OCI-LY1 (cell line): ENCODE measurements at regions not wholly inside any gene's neighbourhood (a gene's known extent, or its start where the extent isn't known, plus 50 kb on each side); places are given as distances from the start of the nearest gene placed in this dataset.

Experiments used
- H2AFZ ChIP-seq: fragments of 200-600 bp; sonication (generic), shearing (Covaris generic); 2 replicates; pipeline ENCODE4 v1.6.0; 2014; ENCODE audit warnings: antibody characterized with exemption, mild to moderate bottlenecking, low read length
- H3F3A ChIP-seq: fragments of 200-600 bp; sonication (generic), shearing (Covaris generic); 2 replicates; pipeline ENCODE4 v1.6.0; 2014; ENCODE audit warnings: mild to moderate bottlenecking, antibody characterized with exemption, low read length, moderate library complexity; ENCODE audit not compliant: insufficient read depth
- H3K27ac ChIP-seq: fragments of 200-600 bp; sonication (generic); 2 replicates; pipeline ENCODE4 v1.5.1; 2014; ENCODE audit warnings: low read length, mixed run types, mild to moderate bottlenecking, low read depth; ENCODE audit not compliant: poor library complexity, severe bottlenecking
- H3K27me3 ChIP-seq: fragments of 200-600 bp; sonication (generic); 2 replicates; pipeline ENCODE4 v1.6.0; 2014; ENCODE audit warnings: antibody characterized with exemption, mild to moderate bottlenecking, low read length, moderate library complexity; ENCODE audit not compliant: insufficient read depth
- H3K36me3 ChIP-seq: fragments of 200-600 bp; sonication (generic); 2 replicates; pipeline ENCODE4 v1.6.1; 2014; ENCODE audit warnings: mild to moderate bottlenecking, antibody characterized with exemption, low read length, moderate library complexity, mixed read lengths; ENCODE audit not compliant: insufficient read depth
- H3K4me1 ChIP-seq: fragments of 200-600 bp; sonication (generic); 2 replicates; pipeline ENCODE4 v1.5.1; 2014; ENCODE audit warnings: mild to moderate bottlenecking, low read length, moderate library complexity; ENCODE audit not compliant: insufficient read depth, severe bottlenecking
- H3K4me2 ChIP-seq: fragments of 200-600 bp; sonication (generic), shearing (Covaris generic); 2 replicates; pipeline ENCODE4 v1.6.1; 2014; ENCODE audit warnings: low read length
- H3K4me3 ChIP-seq: fragments of 200-600 bp; sonication (generic); 2 replicates; pipeline ENCODE4 v1.5.1; 2014; ENCODE audit warnings: low read length, low read depth, mild to moderate bottlenecking, mixed read lengths; ENCODE audit not compliant: poor library complexity, severe bottlenecking
- H3K79me2 ChIP-seq: fragments of 200-600 bp; shearing (Covaris generic); 2 replicates; pipeline ENCODE4 v1.6.1; 2016; ENCODE audit warnings: mixed run types, low read length, mixed read lengths; ENCODE audit not compliant: insufficient read depth
- H3K9ac ChIP-seq: fragments of 200-600 bp; sonication (generic), shearing (Covaris generic); 2 replicates; pipeline ENCODE4 v1.6.1; 2014; ENCODE audit warnings: mild to moderate bottlenecking, low read length, mixed read lengths
- H3K9me2 ChIP-seq: fragments of 200-600 bp; sonication (generic), shearing (Covaris generic); 2 replicates; pipeline ENCODE4 v1.6.1; 2014; ENCODE audit warnings: low read depth, mild to moderate bottlenecking, low read length, mixed read lengths
- H3K9me3 ChIP-seq: fragments of 200-600 bp; shearing (Covaris generic); 2 replicates; pipeline ENCODE4 v1.6.1; 2014; ENCODE audit warnings: low read length, mixed read lengths
- H4K20me1 ChIP-seq: fragments of 200-600 bp; sonication (generic), shearing (Covaris generic); 2 replicates; pipeline ENCODE4 v1.6.0; 2016; ENCODE audit warnings: mild to moderate bottlenecking, low read length; ENCODE audit not compliant: insufficient read depth
- EZH2 ChIP-seq: fragments of 200-600 bp; sonication (generic), shearing (Covaris generic); IDR thresholded peaks from 2 replicates; pipeline ENCODE4 v1.8.0; 2017; ENCODE audit warnings: borderline replicate concordance, mixed run types, mild to moderate bottlenecking, antibody characterized with exemption, low read length, moderate library complexity, mixed read lengths
- TF ChIP-seq, protein P1 (sequence below): fragments of 200-600 bp; sonication (generic), shearing (Covaris generic); IDR thresholded peaks from 2 replicates; pipeline ENCODE4 v1.5.1; 2017; ENCODE audit warnings: mild to moderate bottlenecking, antibody characterized with exemption, low read length, moderate library complexity, mixed read lengths

DNA sequence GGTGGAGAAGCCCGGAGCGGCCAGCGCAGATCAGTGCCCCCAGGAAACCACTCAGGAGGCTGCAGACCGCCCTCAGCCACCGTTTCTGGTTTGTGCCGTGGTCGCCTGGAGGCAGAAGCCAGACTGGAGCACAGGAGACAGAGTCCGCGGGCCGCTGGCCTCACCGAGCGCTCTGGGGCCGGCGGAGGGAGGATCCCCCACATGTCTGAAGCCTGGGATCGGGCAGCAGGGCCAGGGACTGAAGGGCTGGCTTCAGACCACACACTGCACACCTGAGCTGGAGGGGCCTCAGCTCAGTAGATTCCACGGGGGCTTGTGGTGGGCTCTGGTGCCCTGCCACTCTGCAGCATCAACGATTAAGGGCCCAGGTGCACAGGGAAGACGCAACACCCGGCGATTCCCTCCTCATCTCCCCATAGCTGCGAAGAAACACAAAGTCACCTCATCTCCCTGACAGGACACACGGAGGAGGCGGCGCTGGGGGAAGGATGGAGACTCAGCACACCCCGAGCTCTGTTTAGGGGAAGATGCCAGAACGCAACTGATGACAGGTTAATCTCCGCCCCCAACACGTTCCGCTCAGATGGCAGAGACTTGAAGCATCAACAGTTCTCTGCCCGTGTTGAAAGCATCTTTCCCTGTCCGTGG is 408.1 kb downstream of the GALR1 start:
- Histone ChIP-seq H3K4me3 (no peak overlapping the region), H3K36me3 (no peaks in the 10 kb centered on the region), H3K9ac (no peak overlapping the region), H3K27me3 (0 out of 2 replicates have a peak, but pooled peaks cover 2% of the 10 kb centered on the region), H2AFZ (no peak overlapping the region), H3K79me2 (no peaks in the 10 kb centered on the region), H3K4me2 (no peak overlapping the region), H3K27ac (no peak overlapping the region), H3F3A (no peaks in the 10 kb centered on the region), H4K20me1 (no peaks in the 10 kb centered on the region), H3K4me1 (no peaks in the 10 kb centered on the region), H3K9me2 (no peaks in the 10 kb centered on the region), H3K9me3 (no peaks in the 10 kb centered on the region)
- no peak for TF ChIP-seq EZH2
- TF ChIP-seq, protein P1, sequence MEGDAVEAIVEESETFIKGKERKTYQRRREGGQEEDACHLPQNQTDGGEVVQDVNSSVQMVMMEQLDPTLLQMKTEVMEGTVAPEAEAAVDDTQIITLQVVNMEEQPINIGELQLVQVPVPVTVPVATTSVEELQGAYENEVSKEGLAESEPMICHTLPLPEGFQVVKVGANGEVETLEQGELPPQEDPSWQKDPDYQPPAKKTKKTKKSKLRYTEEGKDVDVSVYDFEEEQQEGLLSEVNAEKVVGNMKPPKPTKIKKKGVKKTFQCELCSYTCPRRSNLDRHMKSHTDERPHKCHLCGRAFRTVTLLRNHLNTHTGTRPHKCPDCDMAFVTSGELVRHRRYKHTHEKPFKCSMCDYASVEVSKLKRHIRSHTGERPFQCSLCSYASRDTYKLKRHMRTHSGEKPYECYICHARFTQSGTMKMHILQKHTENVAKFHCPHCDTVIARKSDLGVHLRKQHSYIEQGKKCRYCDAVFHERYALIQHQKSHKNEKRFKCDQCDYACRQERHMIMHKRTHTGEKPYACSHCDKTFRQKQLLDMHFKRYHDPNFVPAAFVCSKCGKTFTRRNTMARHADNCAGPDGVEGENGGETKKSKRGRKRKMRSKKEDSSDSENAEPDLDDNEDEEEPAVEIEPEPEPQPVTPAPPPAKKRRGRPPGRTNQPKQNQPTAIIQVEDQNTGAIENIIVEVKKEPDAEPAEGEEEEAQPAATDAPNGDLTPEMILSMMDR: no peak

DNA sequence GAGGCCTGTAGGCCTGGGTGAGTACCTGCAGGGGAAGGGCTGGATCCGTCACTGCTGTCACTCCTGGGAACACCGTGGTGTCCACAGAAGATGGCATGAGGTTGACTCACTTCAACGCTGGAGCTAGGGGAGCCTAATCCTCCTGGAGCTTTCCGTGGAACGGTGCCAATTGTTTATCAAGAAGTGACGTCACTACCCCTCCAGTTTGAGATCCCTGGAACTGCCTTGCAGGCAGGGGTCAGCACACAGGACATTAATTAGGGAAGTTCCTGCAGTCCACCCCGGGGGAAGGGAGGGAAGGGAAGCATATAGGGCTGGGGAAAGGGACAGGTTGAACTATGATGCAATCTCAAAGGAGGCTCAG is 408.6 kb downstream of the GALR1 start:
- H3K9me3 ChIP-seq: no peaks in the 10 kb centered on the region
- no peak for TF ChIP-seq EZH2
- TF ChIP-seq, protein P1: no peak
- H3K36me3 ChIP-seq: no peaks in the 10 kb centered on the region
- no peak overlapping the region for H3K4me3 ChIP-seq
- no peak overlapping the region for H3K4me2 ChIP-seq
- H2AFZ ChIP-seq: no peak overlapping the region
- no peak overlapping the region for H3K27ac ChIP-seq
- H3K9me2 ChIP-seq: no peaks in the 10 kb centered on the region
- no peaks in the 10 kb centered on the region for H3F3A ChIP-seq
- H3K4me1 ChIP-seq: no peaks in the 10 kb centered on the region
- H4K20me1 ChIP-seq: no peaks in the 10 kb centered on the region
- H3K9ac ChIP-seq: no peak overlapping the region
- no peaks in the 10 kb centered on the region for H3K79me2 ChIP-seq
- H3K27me3 ChIP-seq: 0 out of 2 replicates have a peak, but pooled peaks cover 2% of the 10 kb centered on the region

DNA sequence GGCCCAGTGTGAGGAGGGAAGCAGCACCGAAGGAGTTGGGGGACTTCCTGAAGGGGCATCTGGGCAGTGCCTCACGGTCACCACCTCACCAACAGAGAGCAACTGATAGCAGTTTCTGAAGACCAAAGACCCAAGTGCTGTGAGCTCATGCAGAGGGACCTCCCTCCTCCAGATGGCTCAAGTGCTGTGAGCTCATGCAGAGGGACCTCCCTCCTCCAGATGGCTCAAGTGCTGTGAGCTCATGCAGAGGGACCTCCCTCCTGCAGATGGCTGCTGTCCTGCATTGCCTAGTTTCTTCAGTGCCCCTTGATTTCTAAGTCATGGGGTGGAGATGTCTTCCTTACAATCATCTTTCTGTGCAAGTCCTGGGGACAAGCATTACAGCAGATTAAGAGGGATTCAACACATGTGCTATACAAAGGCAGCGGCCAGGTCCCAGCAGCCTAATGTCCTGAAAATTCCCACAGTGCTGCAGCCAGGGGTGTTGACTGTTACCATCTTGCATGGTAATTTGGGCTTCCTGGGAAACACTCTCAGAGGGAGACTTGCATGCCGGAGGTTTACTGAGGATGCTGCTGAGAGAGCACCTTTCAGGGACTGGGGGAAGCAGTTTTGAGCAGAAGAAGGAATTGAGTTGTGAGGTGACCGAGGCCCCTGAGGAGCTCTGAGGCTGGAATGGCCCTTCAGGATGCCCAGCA is 409.3 kb downstream of the GALR1 start:
- Histone ChIP-seq H4K20me1 (no peaks in the 10 kb centered on the region), H3K79me2 (no peaks in the 10 kb centered on the region), H3K36me3 (no peaks in the 10 kb centered on the region), H2AFZ (no peak overlapping the region), H3K9me3 (no peaks in the 10 kb centered on the region), H3K27me3 (0 out of 2 replicates have a peak, but pooled peaks cover 2% of the 10 kb centered on the region), H3K4me3 (no peak overlapping the region), H3K27ac (no peak overlapping the region), H3K4me2 (no peak overlapping the region), H3F3A (no peaks in the 10 kb centered on the region), H3K4me1 (no peaks in the 10 kb centered on the region), H3K9me2 (no peaks in the 10 kb centered on the region), H3K9ac (no peak overlapping the region)
- no peak for TF ChIP-seq EZH2
- TF ChIP-seq, protein P1: no peak
